ENCODE measurements at regions not wholly inside any gene's neighbourhood (a gene's known extent, or its start where the extent isn't known, plus 50 kb on each side); places are given as distances from the start of the nearest gene placed in this dataset.
"Not testable (repeated sequence)": the region's sequence is repeated elsewhere in the genome, so short reads cannot be mapped to it uniquely, and the experiment has no call there.

DNA sequence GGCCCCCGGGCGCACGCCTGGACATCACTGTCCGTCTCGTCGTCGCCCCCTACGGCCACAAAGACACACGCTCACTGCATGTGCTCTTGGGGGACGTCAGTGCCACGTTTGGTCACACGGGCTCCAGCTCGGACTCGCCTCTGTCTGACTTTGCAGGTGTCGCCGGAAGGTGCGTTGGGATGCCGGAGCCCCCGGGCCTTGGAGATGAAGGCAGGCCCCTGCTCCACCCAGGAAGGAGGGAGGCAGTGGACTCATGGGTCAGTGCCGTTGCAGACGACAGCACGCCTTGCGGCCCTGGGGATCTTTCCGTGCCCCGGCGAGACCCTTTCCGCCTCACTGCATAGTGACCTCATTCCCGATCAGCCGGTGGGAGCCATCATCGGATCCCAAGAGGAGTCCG is 1414.8 kb upstream of the PCDH10 start:
- H3K4me1 ChIP-seq (replicated peaks in 1 of 2; ENCODE audit: control insufficient read depth in 2 of 2, insufficient read depth in 2 of 2, low read length in 2 of 2); H3K79me2 ChIP-seq (ENCODE audit: control insufficient read depth, insufficient read depth, low read length); H3K4me2 ChIP-seq (ENCODE audit: insufficient read depth, low read length); ATAC-seq; POLR2A ChIA-PET; H3K9ac ChIP-seq (ENCODE audit: insufficient read depth in 1 of 2, low read depth in 2 of 2, low read length in 2 of 2); H3K9me1 ChIP-seq (ENCODE audit: control insufficient read depth, insufficient read depth, low read length); H2AFZ ChIP-seq (ENCODE audit: low read depth, low read length); in situ Hi-C loops (cut with MboI); FAIRE-seq; BruUV-seq (replicated peaks); H3K9me3 ChIP-seq (replicated peaks; ENCODE audit: control insufficient read depth, insufficient read depth, low read depth, low read length); CTCF ChIA-PET (ENCODE audit: low intra/inter-chr PET ratio); DNase-seq (ENCODE audit: extremely low read depth in 1 of 4, low spot score in 3 of 4); intact Hi-C loops (cut with micrococcal nuclease); H3K27ac ChIP-seq (ENCODE audit: extremely low read depth, low read depth, low read length); H4K20me1 ChIP-seq (replicated peaks; ENCODE audit: control insufficient read depth, insufficient read depth, low read length); H3K4me3 ChIP-seq; H3K36me3 ChIP-seq (ENCODE audit: control insufficient read depth, insufficient read depth, low read length); H3K27me3 ChIP-seq (ENCODE audit: control insufficient read depth in 2 of 2, insufficient read depth in 2 of 2, low read length in 2 of 2): not testable (repeated sequence)
- WGBS (ENCODE audit: insufficient coverage, low coverage, missing lambda C conversion rate), result no CpG with 5 or more reads among the region's 31 CpGs

DNA sequence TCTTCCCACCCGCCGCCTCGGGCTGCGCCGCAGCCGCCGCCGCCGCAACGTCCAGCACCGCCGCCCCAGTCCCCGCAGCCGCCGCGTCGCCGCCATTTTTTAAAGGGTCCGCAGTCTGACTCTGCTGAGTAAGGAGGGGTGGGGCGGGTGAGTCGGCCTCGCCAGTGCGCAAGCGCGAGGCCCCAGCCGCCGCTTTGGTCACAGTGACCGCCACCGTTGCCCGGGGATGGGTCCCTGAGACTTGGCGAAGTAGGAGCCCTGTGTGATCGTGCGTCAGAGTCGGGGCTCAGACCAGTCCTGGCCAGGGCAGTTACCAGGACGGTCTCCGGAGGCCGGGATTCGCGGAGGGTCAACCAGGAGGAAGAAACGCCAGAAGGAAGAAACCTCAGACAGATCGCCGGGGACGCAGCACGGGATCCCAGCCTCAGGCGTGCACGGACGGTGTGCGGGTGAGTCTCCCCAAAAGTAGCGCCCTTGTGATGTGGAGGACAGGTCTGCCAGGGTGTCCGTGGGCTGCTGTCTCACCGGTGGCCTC is 1414.2 kb upstream of the PCDH10 start:
- FAIRE-seq; POLR2A ChIA-PET; DNase-seq (ENCODE audit: extremely low read depth in 1 of 4, low spot score in 3 of 4): not testable (repeated sequence)

DNA sequence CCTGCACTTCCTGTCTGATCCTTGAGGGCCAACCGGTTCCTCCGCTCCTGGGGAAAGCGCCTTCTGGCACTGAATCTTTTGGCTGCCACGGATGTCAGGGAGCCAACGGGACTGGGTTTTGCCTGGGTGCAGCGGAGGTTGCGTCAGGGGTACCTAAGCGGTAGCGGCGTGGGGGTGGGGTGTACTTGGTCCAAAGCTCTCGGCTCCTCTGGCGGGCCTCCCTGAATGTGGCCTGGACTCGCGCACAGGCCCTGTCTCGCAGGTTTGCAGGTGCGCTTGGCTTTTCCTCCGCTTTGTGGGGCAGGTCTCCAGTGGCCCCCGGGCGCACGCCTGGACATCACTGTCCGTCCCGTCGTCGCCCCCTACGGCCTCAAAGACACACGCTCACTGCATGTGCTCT is 1410.1 kb upstream of the PCDH10 start:
- H3K9me3 ChIP-seq (replicated peaks; ENCODE audit: control insufficient read depth, insufficient read depth, low read depth, low read length); H2AFZ ChIP-seq (ENCODE audit: low read depth, low read length); ATAC-seq; H4K20me1 ChIP-seq (replicated peaks; ENCODE audit: control insufficient read depth, insufficient read depth, low read length); H3K9ac ChIP-seq (ENCODE audit: insufficient read depth in 1 of 2, low read depth in 2 of 2, low read length in 2 of 2); BruUV-seq (replicated peaks); H3K27ac ChIP-seq (ENCODE audit: extremely low read depth, low read depth, low read length); in situ Hi-C loops (cut with MboI); H3K9me1 ChIP-seq (ENCODE audit: control insufficient read depth, insufficient read depth, low read length); H3K4me3 ChIP-seq; DNase-seq (ENCODE audit: extremely low read depth in 1 of 4, low spot score in 3 of 4); H3K36me3 ChIP-seq (ENCODE audit: control insufficient read depth, insufficient read depth, low read length); FAIRE-seq; H3K4me1 ChIP-seq (replicated peaks in 1 of 2; ENCODE audit: control insufficient read depth in 2 of 2, insufficient read depth in 2 of 2, low read length in 2 of 2); CTCF ChIA-PET (ENCODE audit: low intra/inter-chr PET ratio); POLR2A ChIA-PET; intact Hi-C loops (cut with micrococcal nuclease); H3K4me2 ChIP-seq (ENCODE audit: insufficient read depth, low read length); H3K27me3 ChIP-seq (ENCODE audit: control insufficient read depth in 2 of 2, insufficient read depth in 2 of 2, low read length in 2 of 2); H3K79me2 ChIP-seq (ENCODE audit: control insufficient read depth, insufficient read depth, low read length): not testable (repeated sequence)
- 36% methylated on average over 8 of the region's 26 CpGs for whole genome bisulfite sequencing (ENCODE audit: insufficient coverage, low coverage, missing lambda C conversion rate)

More for the DNA sequence above, 1414.2 kb upstream of the PCDH10 start:
- H3K9me1 ChIP-seq (ENCODE audit: control insufficient read depth, insufficient read depth, low read length); intact Hi-C loops (cut with micrococcal nuclease); H3K36me3 ChIP-seq (ENCODE audit: control insufficient read depth, insufficient read depth, low read length); H3K9ac ChIP-seq (ENCODE audit: insufficient read depth in 1 of 2, low read depth in 2 of 2, low read length in 2 of 2); H2AFZ ChIP-seq (ENCODE audit: low read depth, low read length); CTCF ChIA-PET (ENCODE audit: low intra/inter-chr PET ratio); H3K27me3 ChIP-seq (ENCODE audit: control insufficient read depth in 2 of 2, insufficient read depth in 2 of 2, low read length in 2 of 2); ATAC-seq; BruUV-seq (replicated peaks); in situ Hi-C loops (cut with MboI); H3K79me2 ChIP-seq (ENCODE audit: control insufficient read depth, insufficient read depth, low read length); H3K4me2 ChIP-seq (ENCODE audit: insufficient read depth, low read length); H3K27ac ChIP-seq (ENCODE audit: extremely low read depth, low read depth, low read length); H4K20me1 ChIP-seq (replicated peaks; ENCODE audit: control insufficient read depth, insufficient read depth, low read length); H3K4me1 ChIP-seq (replicated peaks in 1 of 2; ENCODE audit: control insufficient read depth in 2 of 2, insufficient read depth in 2 of 2, low read length in 2 of 2); H3K4me3 ChIP-seq; H3K9me3 ChIP-seq (replicated peaks; ENCODE audit: control insufficient read depth, insufficient read depth, low read depth, low read length): not testable (repeated sequence)
- WGBS (ENCODE audit: insufficient coverage, low coverage, missing lambda C conversion rate), result 16% methylated on average over 9 of the region's 51 CpGs

DNA sequence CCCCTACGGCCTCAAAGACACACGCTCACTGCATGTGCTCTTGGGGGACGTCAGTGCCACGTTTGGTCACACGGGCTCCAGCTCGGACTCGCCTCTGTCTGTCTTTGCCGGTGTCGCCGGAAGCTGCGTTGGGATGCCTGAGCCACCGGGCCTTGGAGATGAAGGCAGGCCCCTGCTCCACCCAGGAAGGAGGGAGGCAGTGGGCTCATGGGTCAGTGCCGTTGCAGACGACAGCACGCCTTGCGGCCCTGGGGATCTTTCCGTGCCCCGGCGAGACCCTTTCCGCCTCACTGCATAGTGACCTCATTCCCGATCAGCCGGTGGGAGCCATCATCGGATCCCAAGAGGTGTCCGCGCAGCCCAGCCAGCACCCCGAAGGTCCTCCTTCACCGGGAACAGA is 1407.3 kb upstream of the PCDH10 start:
- DNase-seq (ENCODE audit: extremely low read depth in 1 of 4, low spot score in 3 of 4); H4K20me1 ChIP-seq (replicated peaks; ENCODE audit: control insufficient read depth, insufficient read depth, low read length); H3K4me3 ChIP-seq; H3K79me2 ChIP-seq (ENCODE audit: control insufficient read depth, insufficient read depth, low read length); H3K36me3 ChIP-seq (ENCODE audit: control insufficient read depth, insufficient read depth, low read length); H3K27ac ChIP-seq (ENCODE audit: extremely low read depth, low read depth, low read length); H2AFZ ChIP-seq (ENCODE audit: low read depth, low read length); H3K9ac ChIP-seq (ENCODE audit: insufficient read depth in 1 of 2, low read depth in 2 of 2, low read length in 2 of 2); in situ Hi-C loops (cut with MboI); H3K4me2 ChIP-seq (ENCODE audit: insufficient read depth, low read length); H3K27me3 ChIP-seq (ENCODE audit: control insufficient read depth in 2 of 2, insufficient read depth in 2 of 2, low read length in 2 of 2); H3K4me1 ChIP-seq (replicated peaks in 1 of 2; ENCODE audit: control insufficient read depth in 2 of 2, insufficient read depth in 2 of 2, low read length in 2 of 2); ATAC-seq; FAIRE-seq; H3K9me3 ChIP-seq (replicated peaks; ENCODE audit: control insufficient read depth, insufficient read depth, low read depth, low read length); CTCF ChIA-PET (ENCODE audit: low intra/inter-chr PET ratio); BruUV-seq (replicated peaks); H3K9me1 ChIP-seq (ENCODE audit: control insufficient read depth, insufficient read depth, low read length); POLR2A ChIA-PET; intact Hi-C loops (cut with micrococcal nuclease): not testable (repeated sequence)
- WGBS (ENCODE audit: insufficient coverage, low coverage, missing lambda C conversion rate), result no CpG with 5 or more reads among the region's 27 CpGs
